ENCODE measurements at regions not wholly inside any gene's neighbourhood (a gene's known extent, or its start where the extent isn't known, plus 50 kb on each side); places are given as distances from the start of the nearest gene placed in this dataset.

- no peak for DNase-seq
Observed at GRCh38 chr20:62527781-62528180, 52.0 kb upstream of the GATA5 start.

DNA sequence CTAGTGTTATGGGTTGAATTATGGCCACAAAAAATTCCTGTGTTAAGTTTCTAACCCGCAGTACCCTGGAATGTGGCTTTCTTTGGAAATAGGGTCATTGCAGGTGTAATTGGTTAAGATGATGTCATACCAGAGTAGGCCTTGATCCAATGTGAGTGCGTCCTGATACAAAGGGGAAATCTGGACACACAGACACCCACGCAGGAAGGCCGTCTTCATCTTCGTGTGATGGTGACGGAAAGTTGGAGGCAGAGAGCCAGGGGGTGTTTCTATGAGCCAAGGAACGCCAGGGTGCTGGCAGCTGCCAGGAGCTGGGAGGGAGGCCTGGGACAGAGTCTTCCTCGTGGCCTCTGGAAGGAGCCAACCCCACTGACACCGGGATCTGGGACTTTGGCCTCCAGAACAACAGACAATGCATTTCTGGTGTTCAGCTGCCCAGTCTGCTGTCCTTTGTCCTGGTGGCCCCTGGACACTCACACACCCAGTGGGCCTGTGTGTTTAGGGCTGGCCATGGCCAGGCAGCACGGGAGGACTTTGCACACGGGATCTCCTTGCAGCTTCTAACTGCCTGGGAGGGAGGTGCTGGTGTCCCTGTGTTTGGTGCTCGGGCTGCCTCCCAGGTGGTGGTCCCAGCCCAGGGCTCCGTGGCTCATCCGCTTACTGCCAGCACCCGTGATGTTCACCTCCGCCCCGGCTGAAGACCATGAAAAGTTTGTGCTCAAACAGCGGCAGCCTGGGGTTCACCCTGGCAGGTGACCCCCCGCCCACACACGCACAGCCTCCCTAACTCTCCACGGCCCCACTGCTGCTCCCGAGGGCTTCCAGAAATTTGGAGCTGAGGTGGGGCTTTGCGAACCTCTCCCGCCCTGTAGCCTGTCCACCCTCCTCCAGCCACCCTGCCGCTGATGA lies 53.4 kb upstream of the GATA5 start:
- no peak for DNase-seq

GRCh38 chr20:62529896-62530642 lies 54.3 kb upstream of the GATA5 start:
- DNase-seq: no peak

DNA sequence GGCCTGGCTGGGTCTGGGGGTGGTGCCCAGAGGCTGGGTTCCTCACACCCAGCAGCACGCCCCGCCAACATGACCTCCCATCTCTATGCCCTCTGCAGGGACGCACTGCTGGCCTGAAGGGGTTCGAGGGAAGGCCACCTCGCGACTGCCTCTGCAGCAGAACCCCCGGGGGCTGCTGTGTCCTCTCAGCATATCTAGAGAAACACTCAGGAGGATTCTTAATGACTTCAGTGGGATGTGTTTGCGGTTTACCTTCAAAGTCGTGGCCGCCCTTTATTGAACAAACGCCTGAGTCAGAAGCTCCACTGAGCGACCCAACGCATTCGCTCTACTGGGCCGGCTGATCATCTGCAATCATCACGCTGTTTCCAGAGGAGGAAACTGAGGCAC lies 54.8 kb upstream of the GATA5 start:
- no peak for DNase-seq

- no peak for DNase-seq
Observed at GRCh38 chr20:62531046-62531838, 55.4 kb upstream of the GATA5 start.

GRCh38 chr20:62532921-62533320 lies 57.1 kb upstream of the GATA5 start:
- no peak for DNase-seq

DNA sequence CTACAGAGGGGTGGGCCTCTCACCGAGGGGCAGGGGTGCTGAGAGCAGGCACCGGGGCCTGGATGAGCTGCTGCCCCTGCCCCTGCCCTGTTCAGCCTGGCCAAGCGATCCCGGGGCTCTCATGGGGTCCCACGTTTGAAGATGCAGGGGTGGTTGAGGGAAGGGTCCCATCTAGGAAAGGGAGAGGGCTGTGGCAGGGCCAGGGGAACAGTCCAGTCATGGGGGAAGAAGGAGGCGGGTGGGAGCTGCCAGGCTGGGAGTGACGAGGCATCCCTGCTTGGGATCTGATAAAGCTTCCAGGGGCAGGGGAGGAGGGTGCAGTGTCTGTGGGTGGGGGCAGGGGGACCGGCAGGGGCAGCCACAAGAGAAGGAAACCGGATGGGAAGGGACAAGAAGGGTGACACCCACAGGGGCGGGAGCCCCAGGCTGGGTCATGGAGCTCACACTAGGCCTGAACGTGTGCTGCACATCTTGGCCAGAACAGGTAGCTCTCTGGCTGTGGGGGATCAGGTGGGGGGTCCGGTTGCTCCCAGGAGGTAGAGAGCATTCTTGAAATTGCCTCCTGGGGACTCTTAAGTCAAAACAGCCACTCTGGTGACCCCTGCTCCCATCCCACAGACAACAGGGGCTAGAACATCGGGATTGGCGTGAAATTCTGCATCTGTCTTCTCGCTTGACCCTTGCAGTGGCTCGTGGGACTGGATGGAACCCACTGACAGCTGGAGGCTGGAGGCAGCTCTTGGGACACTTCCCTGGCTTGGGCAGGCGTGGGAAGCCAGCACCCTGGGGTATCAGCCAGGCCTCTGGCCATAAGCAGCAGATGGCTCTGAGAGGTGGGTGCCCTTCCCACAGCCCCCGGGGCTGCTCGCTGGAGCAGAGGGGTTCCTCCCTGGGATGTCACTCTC lies 58.0 kb upstream of the GATA5 start:
- no peak for DNase-seq

DNA sequence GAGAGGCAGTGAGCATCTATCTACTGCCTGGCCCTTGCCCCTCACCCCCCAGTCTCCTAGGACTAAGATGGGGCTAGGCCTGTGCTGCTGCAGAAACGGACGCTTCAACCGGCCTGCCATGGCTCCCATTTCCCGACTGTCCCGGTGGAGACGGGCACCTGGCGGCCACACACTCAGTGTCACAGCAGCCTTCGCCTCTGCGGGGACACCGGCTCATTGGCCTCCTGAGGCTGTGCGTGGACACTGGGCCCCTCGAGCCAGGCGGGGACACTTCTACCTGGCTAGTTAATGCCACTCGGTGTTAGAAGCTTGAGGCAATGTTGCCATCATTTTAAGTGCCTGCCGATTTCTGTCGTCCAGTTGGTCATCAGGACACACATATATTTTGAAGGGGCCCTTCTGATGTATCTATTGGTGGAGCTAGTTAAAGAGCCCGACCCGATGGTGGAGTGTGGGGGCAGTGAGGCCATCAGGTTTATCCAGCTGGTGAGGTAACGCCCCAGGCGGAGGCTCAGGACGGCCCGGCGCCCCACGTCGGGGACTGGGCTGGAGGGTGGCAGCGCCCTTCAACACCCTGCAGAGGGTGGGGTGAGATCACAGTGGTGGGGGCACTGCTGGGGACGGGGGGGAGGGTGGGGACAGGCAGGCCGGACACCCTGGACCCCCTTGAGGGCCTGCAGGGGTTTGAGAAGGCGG lies 58.9 kb upstream of the GATA5 start:
- DNase-seq: no peak

DNA sequence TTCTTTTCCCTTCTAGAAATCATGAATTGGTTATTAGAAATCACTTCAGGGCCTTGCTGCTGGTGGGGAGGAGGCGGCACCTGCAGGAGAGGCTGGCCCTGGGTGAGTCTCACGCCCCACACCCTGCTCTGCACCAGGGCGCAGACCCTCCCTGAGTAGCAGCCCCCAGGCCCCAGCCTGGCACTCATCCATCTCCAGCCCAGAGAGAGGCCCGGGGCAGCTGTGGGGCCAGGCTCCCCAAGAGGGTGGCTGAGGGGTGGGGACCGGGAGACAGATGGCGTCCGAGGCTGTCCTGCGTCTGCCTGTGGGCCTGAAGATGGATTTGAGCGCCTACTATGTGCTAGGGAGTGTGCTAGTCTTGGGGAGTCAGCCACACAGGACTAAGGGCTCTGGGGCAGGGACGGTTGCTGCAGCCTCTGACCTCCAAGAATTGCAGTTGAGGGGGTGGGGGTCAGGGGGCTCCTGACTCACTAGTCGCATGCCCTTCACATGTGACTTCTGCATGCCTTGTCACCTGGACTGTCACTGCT lies 59.6 kb upstream of the GATA5 start:
- no peak for DNase-seq

GRCh38 chr20:62535964-62536363 lies 60.2 kb upstream of the GATA5 start:
- no peak for DNase-seq

DNA sequence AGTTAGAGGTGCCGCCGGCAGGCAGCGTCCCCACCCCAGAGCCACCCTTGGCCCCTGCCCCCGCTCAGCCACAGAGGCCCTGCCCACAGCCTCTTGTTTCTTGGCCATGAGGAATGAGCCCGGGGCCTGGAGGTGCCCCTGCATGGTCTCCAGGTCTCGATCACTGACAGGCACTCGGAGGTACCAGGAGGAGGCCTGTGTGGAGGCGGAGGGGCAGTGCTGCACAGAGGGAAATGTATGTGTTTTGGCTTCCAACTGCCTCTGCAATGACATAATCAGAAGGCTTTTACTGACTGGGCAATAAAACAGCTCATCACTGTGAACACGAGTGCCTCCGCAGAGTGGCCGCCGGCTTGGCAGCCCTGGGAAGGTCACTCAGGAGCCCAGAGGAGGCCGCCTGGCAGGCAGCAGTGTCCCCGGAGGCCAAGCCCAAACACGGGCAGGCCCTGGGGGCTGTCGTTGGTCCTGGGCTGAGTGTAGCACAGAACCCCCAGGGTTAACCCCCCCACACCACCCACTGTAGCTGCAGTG lies 61.1 kb upstream of the GATA5 start:
- DNase-seq: no peak

- no peak for DNase-seq
Observed at GRCh38 chr20:62537649-62538292, 62.0 kb upstream of the GATA5 start.

GRCh38 chr20:62539198-62540045 lies 63.6 kb upstream of the GATA5 start:
- no peak for DNase-seq

- DNase-seq: no peak
Observed at GRCh38 chr20:62540504-62540903, 64.7 kb upstream of the GATA5 start.

- no peak for DNase-seq
Observed at GRCh38 chr20:62542862-62543261, 67.1 kb upstream of the GATA5 start.

- DNase-seq: no peak
Observed at GRCh38 chr20:62543470-62544302, 67.9 kb upstream of the GATA5 start.

GRCh38 chr20:62544505-62545055 lies 68.8 kb upstream of the GATA5 start:
- no peak for DNase-seq

DNA sequence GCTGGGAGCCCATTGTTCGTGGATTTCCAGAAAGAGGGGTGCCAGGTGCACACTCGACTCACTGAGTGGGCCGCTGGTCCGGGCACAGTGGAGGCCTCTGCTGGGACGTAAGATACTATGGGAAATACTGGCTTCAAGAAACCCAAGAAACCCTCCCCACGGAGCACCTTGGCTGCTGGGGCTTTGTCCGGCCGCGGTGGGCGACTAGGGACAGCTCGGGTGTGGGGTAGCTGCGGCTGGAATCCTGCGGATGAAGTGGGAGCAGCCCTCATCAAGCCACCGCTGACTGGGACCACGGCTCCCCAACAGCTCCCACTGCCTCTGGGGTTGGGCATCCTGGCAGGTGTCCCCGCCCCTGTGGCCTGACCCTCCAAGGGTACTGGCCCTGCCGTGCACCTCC lies 69.5 kb upstream of the GATA5 start:
- no peak for DNase-seq
